Panc1 (cell line): ENCODE measurements at regions not wholly inside any gene's neighbourhood (a gene's known extent, or its start where the extent isn't known, plus 50 kb on each side); places are given as distances from the start of the nearest gene placed in this dataset.

Experiments
- ATAC-seq: fragments of 200-7000 bp; cut with Tn5 transposase; 2 replicates; pipeline ENCODE4 v1.9.1; 2020; ENCODE audit warnings: mild to moderate bottlenecking, moderate library complexity
- BruUV-seq: library from RNA; stranded (reverse); fragments of 400-500 nt; replicated peaks from 2 replicates; lab custom pipeline; 2021; lab: Mats Ljungman, UMichigan
- CTCF ChIA-PET: fragments of 300-600 bp; sonication (Branson Sonifier 250); formaldehyde crosslinking; loops from one replicate; lab custom pipeline; 2022; ENCODE audit warnings: antibody characterized with exemption; lab: Charles Lee
- POLR2A ChIA-PET: fragments of 300-600 bp; sonication (Branson Sonifier 250); formaldehyde crosslinking; loops from one replicate; lab custom pipeline; 2022; ENCODE audit warnings: antibody characterized with exemption; lab: Charles Lee
- DNase-seq: peaks from one replicate; pipeline ENCODE4 v3.0.0-alpha.2; 2010; ENCODE audit warnings: low read depth, low spot score
- H3K27ac ChIP-seq: 2 replicates; pipeline ENCODE4 v1.5.1; 2011; ENCODE audit warnings: mild to moderate bottlenecking, low read length, inconsistent platforms
- H3K27me3 ChIP-seq: fragments of 200-500 bp; sonication (Bioruptor generic); 2 replicates; pipeline ENCODE4 v1.6.0; 2014; ENCODE audit warnings: low read length, inconsistent platforms; ENCODE audit not compliant: control insufficient read depth, insufficient read depth
- H3K36me3 ChIP-seq: fragments of 200-500 bp; sonication (Bioruptor generic); 2 replicates; pipeline ENCODE4 v1.5.1; 2014; ENCODE audit warnings: inconsistent platforms, mild to moderate bottlenecking, low read length, moderate library complexity; ENCODE audit not compliant: control insufficient read depth, insufficient read depth
- H3K4me1 ChIP-seq: 2 replicates; pipeline ENCODE4 v1.5.1; 2011; ENCODE audit warnings: inconsistent platforms, mild to moderate bottlenecking, low read length, moderate library complexity; ENCODE audit not compliant: control insufficient read depth, insufficient read depth
- H3K4me3 ChIP-seq, 2 experiments: 2 replicates each; pipeline ENCODE4 v1.5.1; 2011 to 2012; ENCODE audit warnings: low read depth in 2 of 2, low read length in 2 of 2, mild to moderate bottlenecking in 2 of 2, inconsistent platforms in 1 of 2, moderate library complexity in 1 of 2
- H3K9me3 ChIP-seq: fragments of 200-500 bp; sonication (Bioruptor generic); 2 replicates; pipeline ENCODE4 v1.5.1; 2014; ENCODE audit warnings: low read depth, mild to moderate bottlenecking, inconsistent platforms, low read length, moderate library complexity; ENCODE audit not compliant: control insufficient read depth, insufficient read depth
- CTCF ChIP-seq: fragments of 450-650 bp; IDR thresholded peaks from 2 replicates; pipeline ENCODE4 v1.5.1; 2017; ENCODE audit warnings: mild to moderate bottlenecking
- POLR2AphosphoS5 ChIP-seq: IDR thresholded peaks from 2 replicates; pipeline ENCODE4 v1.6.1; 2012; ENCODE audit warnings: mild to moderate bottlenecking, low read depth, low read length, moderate library complexity
- REST ChIP-seq, 2 experiments: IDR thresholded peaks; 2 replicates each; pipeline ENCODE4 v1.6.1; 2011 to 2012; ENCODE audit warnings: low read depth in 2 of 2, control low read depth in 1 of 2, low read length in 1 of 2, mild to moderate bottlenecking in 1 of 2, moderate library complexity in 1 of 2; ENCODE audit not compliant: insufficient read depth in 1 of 2
- SIN3A ChIP-seq: IDR thresholded peaks from 2 replicates; pipeline ENCODE4 v1.6.1; 2012; ENCODE audit warnings: low read depth, mild to moderate bottlenecking, low read length, moderate library complexity, borderline replicate concordance; ENCODE audit not compliant: insufficient read depth
- TCF7L2 ChIP-seq: IDR thresholded peaks from 2 replicates; pipeline ENCODE4 v1.6.1; 2011; ENCODE audit warnings: mild to moderate bottlenecking, low read depth, low read length, inconsistent platforms
- in situ Hi-C: cut with HindIII; loops from 2 replicates; pipeline ENCODE4 v1.10.0; 2016; ENCODE audit warnings: low sequenced_read_pairs, low pct_unique_long_range_greater_than_20kb
- intact Hi-C: fragments of 100-400 bp; cut with micrococcal nuclease; formaldehyde crosslinking; loops from one replicate; pipeline ENCODE4 v1.10.0; 2022; ENCODE audit not compliant: unreplicated experiment

- DNase-seq: no peak
- no TSS peak for BruUV-seq
- in situ Hi-C loops: no loop called here
Observed at GRCh38 chr6:124877468-124877867, 84.8 kb upstream of the RNF217 start.

GRCh38 chr6:124879110-124879991, 82.9 kb upstream of the RNF217 start:
- in situ Hi-C loops: no loop called here
- H3K4me1 ChIP-seq: no peaks in the 10 kb centered on the region
- no peak for ATAC-seq
- ChIA-PET POLR2A (no interaction called here), CTCF (no interaction called here)
- no peaks in the 10 kb centered on the region for H3K9me3 ChIP-seq
- H3K27me3 ChIP-seq: no peaks in the 10 kb centered on the region; the same call in 1 of the 2 replicates
- no peak for DNase-seq
- intact Hi-C loops: no loop called here
- no peaks in the 10 kb centered on the region for H3K36me3 ChIP-seq
- no peak overlapping the region for H3K27ac ChIP-seq
- no peak overlapping the region for H3K4me3 ChIP-seq
- BruUV-seq: no TSS peak
- TF ChIP-seq POLR2AphosphoS5 (no peak), TCF7L2 (no peak), SIN3A (no peak), CTCF (no peak)

More at GRCh38 chr6:124877468-124877867, 84.8 kb upstream of the RNF217 start:
- Histone ChIP-seq H3K9me3 (no peaks in the 10 kb centered on the region), H3K27me3 (no peaks in the 10 kb centered on the region; the same call in 1 of the 2 replicates), H3K36me3 (no peaks in the 10 kb centered on the region), H3K4me3 (no peak overlapping the region), H3K27ac (no peak overlapping the region), H3K4me1 (no peaks in the 10 kb centered on the region)
- ChIA-PET POLR2A (interaction anchor here (0.6 kb wide), 1 partner anchor 1205 kb away, joined by 4 read pairs; no protein-coding TSS in a partner anchor), CTCF (no interaction called here)
- TF ChIP-seq REST (IDR thresholded peaks at IDR 0.05; ENCODE audit: insufficient read depth in 1 of 2, low read depth in 2 of 2, low read length in 1 of 2) (no peak), CTCF (no peak), SIN3A (no peak), POLR2AphosphoS5 (no peak), TCF7L2 (no peak)
- no peak for ATAC-seq
- intact Hi-C loops: no loop called here
